GM12864 (cell line): ENCODE measurements at regions not wholly inside any gene's neighbourhood (a gene's known extent, or its start where the extent isn't known, plus 50 kb on each side); places are given as distances from the start of the nearest gene placed in this dataset.

ENCODE experiments used
- DNase-seq: peaks from one replicate; pipeline ENCODE4 v3.0.0-alpha.2; 2011; ENCODE audit warnings: low read depth
- H3K4me3 ChIP-seq: 2 replicates; pipeline ENCODE4 v1.5.1; 2011; ENCODE audit warnings: mild to moderate bottlenecking, low read depth, low read length, control low read depth
- TF ChIP-seq, protein P1 (sequence below): IDR thresholded peaks from 2 replicates; pipeline ENCODE4 v1.5.1; 2011; ENCODE audit warnings: low read depth, mild to moderate bottlenecking, moderate library complexity, low read length, control low read depth, inconsistent platforms; ENCODE audit errors: missing control alignments

- TF ChIP-seq, protein P1, sequence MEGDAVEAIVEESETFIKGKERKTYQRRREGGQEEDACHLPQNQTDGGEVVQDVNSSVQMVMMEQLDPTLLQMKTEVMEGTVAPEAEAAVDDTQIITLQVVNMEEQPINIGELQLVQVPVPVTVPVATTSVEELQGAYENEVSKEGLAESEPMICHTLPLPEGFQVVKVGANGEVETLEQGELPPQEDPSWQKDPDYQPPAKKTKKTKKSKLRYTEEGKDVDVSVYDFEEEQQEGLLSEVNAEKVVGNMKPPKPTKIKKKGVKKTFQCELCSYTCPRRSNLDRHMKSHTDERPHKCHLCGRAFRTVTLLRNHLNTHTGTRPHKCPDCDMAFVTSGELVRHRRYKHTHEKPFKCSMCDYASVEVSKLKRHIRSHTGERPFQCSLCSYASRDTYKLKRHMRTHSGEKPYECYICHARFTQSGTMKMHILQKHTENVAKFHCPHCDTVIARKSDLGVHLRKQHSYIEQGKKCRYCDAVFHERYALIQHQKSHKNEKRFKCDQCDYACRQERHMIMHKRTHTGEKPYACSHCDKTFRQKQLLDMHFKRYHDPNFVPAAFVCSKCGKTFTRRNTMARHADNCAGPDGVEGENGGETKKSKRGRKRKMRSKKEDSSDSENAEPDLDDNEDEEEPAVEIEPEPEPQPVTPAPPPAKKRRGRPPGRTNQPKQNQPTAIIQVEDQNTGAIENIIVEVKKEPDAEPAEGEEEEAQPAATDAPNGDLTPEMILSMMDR: no peak
- DNase-seq: no peak
- no peak overlapping the region for H3K4me3 ChIP-seq
These were observed 373.2 kb upstream of the ACTBL2 start for GRCh38 chr5:57855831-57856230.

- TF ChIP-seq, protein P1: no peak
These were observed 371.5 kb upstream of the ACTBL2 start for GRCh38 chr5:57853929-57854697.

DNA sequence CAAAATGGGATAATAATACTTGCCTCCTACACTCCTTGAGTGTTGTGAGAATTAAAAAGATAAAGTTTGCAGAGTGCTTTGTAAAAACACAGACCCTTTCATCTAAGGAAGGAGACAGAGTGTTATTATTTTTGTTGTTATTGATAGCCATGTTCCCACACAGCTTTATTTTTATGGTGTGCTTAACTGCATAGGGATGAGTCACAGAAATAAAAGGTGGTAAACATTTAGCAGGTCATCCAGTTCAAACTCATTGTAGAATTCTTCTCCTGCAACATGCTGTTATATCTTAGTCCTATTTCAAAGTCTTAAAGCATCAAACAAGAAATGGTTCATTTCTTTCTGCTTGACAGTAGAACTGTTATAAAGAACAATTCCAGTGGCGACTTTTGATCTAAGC, 367.5 kb upstream of the ACTBL2 start:
- DNase-seq: no peak
- no peak overlapping the region for H3K4me3 ChIP-seq
- TF ChIP-seq, protein P1: no peak

More at GRCh38 chr5:57853929-57854697, 371.5 kb upstream of the ACTBL2 start:
- H3K4me3 ChIP-seq: no peak overlapping the region
- no peak for DNase-seq

DNA sequence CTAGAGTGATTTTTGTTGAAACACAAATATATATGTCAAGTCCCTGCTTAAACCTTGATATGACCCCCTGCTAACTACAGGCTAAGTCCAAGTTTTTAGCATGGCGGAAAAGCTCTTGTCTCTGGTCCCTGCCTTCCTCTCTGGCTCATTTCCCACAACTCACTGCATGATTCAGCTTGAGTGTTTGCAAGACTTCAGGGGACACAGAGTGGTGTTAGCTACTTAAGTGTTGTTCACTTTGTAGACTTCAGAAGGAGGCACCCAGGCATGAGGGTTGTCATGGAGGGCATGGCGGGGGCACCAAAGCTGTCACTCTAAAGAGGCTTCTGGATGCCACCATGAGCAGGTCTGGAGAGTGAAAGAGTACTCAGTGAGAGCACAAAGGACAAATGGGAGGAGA, 362.4 kb upstream of the ACTBL2 start:
- TF ChIP-seq, protein P1: no peak
- no peak for DNase-seq
- H3K4me3 ChIP-seq: no peak overlapping the region

DNA sequence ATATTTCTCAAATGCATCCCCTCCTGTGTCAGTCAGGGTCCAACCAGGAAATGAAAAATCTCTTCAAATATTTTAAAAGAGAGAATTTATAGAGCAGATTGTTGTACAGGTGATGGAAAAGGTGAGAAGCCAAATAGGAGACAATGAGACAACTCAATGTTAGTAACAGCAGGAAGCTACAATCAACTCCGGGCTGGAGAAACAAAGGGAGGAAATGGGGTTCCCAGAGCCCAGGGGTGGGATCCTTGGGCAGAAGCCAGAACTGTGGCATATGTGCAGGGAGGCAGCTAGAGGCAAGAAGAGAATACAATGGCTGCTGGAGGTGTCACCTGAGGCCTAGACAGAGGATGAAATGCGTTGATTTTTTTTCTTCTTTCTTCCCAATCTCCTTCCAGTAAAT, 361.8 kb upstream of the ACTBL2 start:
- no peak for DNase-seq
- H3K4me3 ChIP-seq: no peak overlapping the region
- TF ChIP-seq, protein P1: no peak

DNA sequence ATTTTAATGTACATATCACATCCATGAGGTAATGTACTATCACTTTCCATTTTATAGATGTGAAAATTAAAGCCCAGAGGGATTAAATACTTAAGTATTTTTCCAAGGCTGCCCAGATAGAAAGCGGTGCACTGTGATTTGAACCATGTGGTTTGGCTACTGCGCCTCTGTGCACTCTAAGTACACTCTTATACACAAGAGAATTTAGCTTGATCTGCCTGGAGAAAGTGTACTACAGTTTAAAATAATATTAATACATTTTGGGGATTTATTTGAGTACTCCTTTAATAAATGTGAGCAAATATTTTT, 360.4 kb upstream of the ACTBL2 start:
- no peak overlapping the region for H3K4me3 ChIP-seq
- TF ChIP-seq, protein P1: no peak
- no peak for DNase-seq
